ENCODE measurements at regions not wholly inside any gene's neighbourhood (a gene's known extent, or its start where the extent isn't known, plus 50 kb on each side); places are given as distances from the start of the nearest gene placed in this dataset.

DNA sequence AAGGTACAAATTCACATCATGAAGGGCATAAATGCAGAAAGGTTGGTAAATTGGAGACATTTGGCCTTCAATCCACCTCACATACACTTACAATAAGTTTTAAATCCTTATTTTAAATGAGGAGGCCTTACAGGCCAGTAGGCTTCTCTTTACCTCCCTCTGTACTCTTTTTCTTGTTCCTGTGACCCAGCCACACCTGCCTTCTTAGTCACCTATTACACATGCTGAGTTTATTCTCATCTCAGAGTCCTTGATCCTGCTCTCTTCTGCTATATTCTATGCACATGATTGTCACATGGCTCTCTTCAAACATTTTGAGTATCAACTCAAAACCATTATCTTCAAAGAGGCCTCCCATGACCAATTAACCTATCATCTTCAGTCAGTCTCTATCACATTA lies 491.5 kb downstream of the SATB2 start:
- TF ChIP-seq KAT7 (CRISPR knock-in tag; IDR thresholded peaks at IDR 0.05; ENCODE audit: borderline replicate concordance) (no peak), ESRRA (CRISPR knock-in tag; IDR thresholded peaks at IDR 0.05; ENCODE audit: borderline replicate concordance) (no peak), TEAD1 (CRISPR knock-in tag; IDR thresholded peaks at IDR 0.05) (no peak), TEAD4 (CRISPR knock-in tag; IDR thresholded peaks at IDR 0.05) (no peak), SOX15 (CRISPR knock-in tag; IDR thresholded peaks at IDR 0.05) (no peak), JAZF1 (CRISPR knock-in tag; IDR thresholded peaks at IDR 0.05) (no peak), JUN (CRISPR knock-in tag; IDR thresholded peaks at IDR 0.05) (no peak)
- TF ChIP-seq, protein P1, sequence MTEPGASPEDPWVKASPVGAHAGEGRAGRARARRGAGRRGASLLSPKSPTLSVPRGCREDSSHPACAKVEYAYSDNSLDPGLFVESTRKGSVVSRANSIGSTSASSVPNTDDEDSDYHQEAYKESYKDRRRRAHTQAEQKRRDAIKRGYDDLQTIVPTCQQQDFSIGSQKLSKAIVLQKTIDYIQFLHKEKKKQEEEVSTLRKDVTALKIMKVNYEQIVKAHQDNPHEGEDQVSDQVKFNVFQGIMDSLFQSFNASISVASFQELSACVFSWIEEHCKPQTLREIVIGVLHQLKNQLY (CRISPR knock-in tag; IDR thresholded peaks at IDR 0.05) = no peak
- TF ChIP-seq, protein P2, sequence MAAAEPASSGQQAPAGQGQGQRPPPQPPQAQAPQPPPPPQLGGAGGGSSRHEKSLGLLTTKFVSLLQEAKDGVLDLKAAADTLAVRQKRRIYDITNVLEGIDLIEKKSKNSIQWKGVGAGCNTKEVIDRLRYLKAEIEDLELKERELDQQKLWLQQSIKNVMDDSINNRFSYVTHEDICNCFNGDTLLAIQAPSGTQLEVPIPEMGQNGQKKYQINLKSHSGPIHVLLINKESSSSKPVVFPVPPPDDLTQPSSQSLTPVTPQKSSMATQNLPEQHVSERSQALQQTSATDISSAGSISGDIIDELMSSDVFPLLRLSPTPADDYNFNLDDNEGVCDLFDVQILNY (CRISPR knock-in tag; IDR thresholded peaks at IDR 0.05) = no peak
- TF ChIP-seq, protein P3, sequence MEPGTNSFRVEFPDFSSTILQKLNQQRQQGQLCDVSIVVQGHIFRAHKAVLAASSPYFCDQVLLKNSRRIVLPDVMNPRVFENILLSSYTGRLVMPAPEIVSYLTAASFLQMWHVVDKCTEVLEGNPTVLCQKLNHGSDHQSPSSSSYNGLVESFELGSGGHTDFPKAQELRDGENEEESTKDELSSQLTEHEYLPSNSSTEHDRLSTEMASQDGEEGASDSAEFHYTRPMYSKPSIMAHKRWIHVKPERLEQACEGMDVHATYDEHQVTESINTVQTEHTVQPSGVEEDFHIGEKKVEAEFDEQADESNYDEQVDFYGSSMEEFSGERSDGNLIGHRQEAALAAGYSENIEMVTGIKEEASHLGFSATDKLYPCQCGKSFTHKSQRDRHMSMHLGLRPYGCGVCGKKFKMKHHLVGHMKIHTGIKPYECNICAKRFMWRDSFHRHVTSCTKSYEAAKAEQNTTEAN (CRISPR knock-in tag; IDR thresholded peaks at IDR 0.05) = no peak
- TF ChIP-seq, protein P4, sequence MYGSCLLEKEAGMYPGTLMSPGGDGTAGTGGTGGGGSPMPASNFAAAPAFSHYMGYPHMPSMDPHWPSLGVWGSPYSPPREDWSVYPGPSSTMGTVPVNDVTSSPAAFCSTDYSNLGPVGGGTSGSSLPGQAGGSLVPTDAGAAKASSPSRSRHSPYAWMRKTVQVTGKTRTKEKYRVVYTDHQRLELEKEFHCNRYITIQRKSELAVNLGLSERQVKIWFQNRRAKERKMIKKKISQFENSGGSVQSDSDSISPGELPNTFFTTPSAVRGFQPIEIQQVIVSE (CRISPR knock-in tag; IDR thresholded peaks at IDR 0.05; ENCODE audit: borderline replicate concordance) = no peak
- POLR2A ChIA-PET = no interaction called here
- CTCF ChIA-PET = no interaction called here
- no peak overlapping the region for H3K4me3 Mint-ChIP-seq
- no peaks in the 10 kb centered on the region for H3K27me3 Mint-ChIP-seq (ENCODE audit: low read depth)
- H3K4me1 Mint-ChIP-seq = peaks cover 13% of the 10 kb centered on the region
- H3K27ac Mint-ChIP-seq = no peak overlapping the region
- ATAC-seq = no peak
- H3K36me3 Mint-ChIP-seq = no peaks in the 10 kb centered on the region
- no peaks in the 10 kb centered on the region for H3K9me3 Mint-ChIP-seq
- DNase-seq (ENCODE audit: low spot score) = no peak

DNA sequence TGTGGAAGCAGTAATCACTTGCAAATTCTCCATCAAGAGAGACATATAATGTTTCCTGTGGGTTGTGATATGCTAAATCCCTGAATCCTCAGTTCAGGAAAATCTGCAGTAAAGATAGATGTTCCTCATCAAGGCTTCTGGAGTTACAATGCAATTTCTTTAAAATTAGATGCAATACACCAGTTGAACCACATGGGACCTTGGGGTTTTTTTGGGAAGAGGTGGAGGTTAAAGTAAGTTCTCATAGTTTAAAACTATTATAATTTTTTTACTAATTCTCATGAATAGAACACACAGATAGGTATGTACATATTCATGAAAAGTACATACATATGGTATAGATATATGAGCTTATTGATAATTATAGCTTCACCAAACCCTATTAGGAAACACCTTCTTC lies 496.2 kb downstream of the SATB2 start:
- no peak overlapping the region for H3K4me3 Mint-ChIP-seq
- no peaks in the 10 kb centered on the region for H3K27me3 Mint-ChIP-seq (ENCODE audit: low read depth)
- TF ChIP-seq CREM (CRISPR knock-in tag; IDR thresholded peaks at IDR 0.05) (no peak), EMX1 (CRISPR knock-in tag; IDR thresholded peaks at IDR 0.05) (no peak), TCF7 (CRISPR knock-in tag; IDR thresholded peaks at IDR 0.05; ENCODE audit: low read depth) (no peak), TP53 (CRISPR knock-in tag; IDR thresholded peaks at IDR 0.05) (no peak), TEAD4 (CRISPR knock-in tag; IDR thresholded peaks at IDR 0.05) (no peak), ZNF263 (CRISPR knock-in tag; IDR thresholded peaks at IDR 0.05; ENCODE audit: low read depth) (no peak), MYBL2 (CRISPR knock-in tag; IDR thresholded peaks at IDR 0.05) (no peak), NR1H2 (CRISPR knock-in tag; IDR thresholded peaks at IDR 0.05) (no peak), MXD4 (CRISPR knock-in tag; IDR thresholded peaks at IDR 0.05; ENCODE audit: borderline replicate concordance) (no peak), ZNF423 (CRISPR knock-in tag; IDR thresholded peaks at IDR 0.05) (no peak), IRF2 (CRISPR knock-in tag; IDR thresholded peaks at IDR 0.05; ENCODE audit: borderline replicate concordance, low read depth) (no peak)
- TF ChIP-seq, protein P2 (CRISPR knock-in tag; IDR thresholded peaks at IDR 0.05) = no peak
- TF ChIP-seq, protein P5, sequence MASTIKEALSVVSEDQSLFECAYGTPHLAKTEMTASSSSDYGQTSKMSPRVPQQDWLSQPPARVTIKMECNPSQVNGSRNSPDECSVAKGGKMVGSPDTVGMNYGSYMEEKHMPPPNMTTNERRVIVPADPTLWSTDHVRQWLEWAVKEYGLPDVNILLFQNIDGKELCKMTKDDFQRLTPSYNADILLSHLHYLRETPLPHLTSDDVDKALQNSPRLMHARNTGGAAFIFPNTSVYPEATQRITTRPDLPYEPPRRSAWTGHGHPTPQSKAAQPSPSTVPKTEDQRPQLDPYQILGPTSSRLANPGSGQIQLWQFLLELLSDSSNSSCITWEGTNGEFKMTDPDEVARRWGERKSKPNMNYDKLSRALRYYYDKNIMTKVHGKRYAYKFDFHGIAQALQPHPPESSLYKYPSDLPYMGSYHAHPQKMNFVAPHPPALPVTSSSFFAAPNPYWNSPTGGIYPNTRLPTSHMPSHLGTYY (CRISPR knock-in tag; IDR thresholded peaks at IDR 0.05) = no peak
- H3K4me1 Mint-ChIP-seq = peaks cover 7% of the 10 kb centered on the region
- POLR2A ChIA-PET = no interaction called here
- H3K27ac Mint-ChIP-seq = no peak overlapping the region
- no peaks in the 10 kb centered on the region for H3K36me3 Mint-ChIP-seq
- peak; percentile 57 for ATAC-seq
- no peaks in the 10 kb centered on the region for H3K9me3 Mint-ChIP-seq
- no peak for DNase-seq (ENCODE audit: low spot score)
- CTCF ChIA-PET = no interaction called here

All from WTC11 (cell line).